ENCODE measurements at regions not wholly inside any gene's neighbourhood (a gene's known extent, or its start where the extent isn't known, plus 50 kb on each side); places are given as distances from the start of the nearest gene placed in this dataset.

- TF ChIP-seq CTCF (IDR thresholded peaks at IDR 0.05) = no peak
- TF ChIP-seq EZH2phosphoT487 (IDR thresholded peaks at IDR 0.05) = no peak
- TF ChIP-seq EZH2 (IDR thresholded peaks at IDR 0.05) = no peak
These were observed 108.5 kb upstream of the NCK2 start for GRCh38 chr2:105636109-105636740.
